Smooth muscle cell (in vitro differentiated cells): ENCODE measurements at regions not wholly inside any gene's neighbourhood (a gene's known extent, or its start where the extent isn't known, plus 50 kb on each side); places are given as distances from the start of the nearest gene placed in this dataset.

ENCODE experiments used
- DNase-seq: peaks from one replicate; lab custom pipeline; 2025; ENCODE audit not compliant: unreplicated experiment; lab: John Stamatoyannopoulos, UW
- H2AFZ ChIP-seq: fragments of 200-600 bp; sonication (generic); 2 replicates; pipeline ENCODE4 v1.6.0; 2016; ENCODE audit warnings: antibody characterized with exemption, low read depth, mild to moderate bottlenecking
- H3F3A ChIP-seq: fragments of 200-600 bp; sonication (generic); 2 replicates; pipeline ENCODE4 v1.6.0; 2017; ENCODE audit warnings: antibody characterized with exemption, low read depth
- H3K27ac ChIP-seq: fragments of 200-600 bp; sonication (generic); 2 replicates; pipeline ENCODE4 v1.5.1; 2016; ENCODE audit warnings: low read depth, mild to moderate bottlenecking
- H3K27me3 ChIP-seq: fragments of 200-600 bp; sonication (generic); 2 replicates; pipeline ENCODE4 v1.6.1; 2016; ENCODE audit warnings: low read depth, mild to moderate bottlenecking
- H3K36me3 ChIP-seq: fragments of 200-600 bp; sonication (generic); 2 replicates; pipeline ENCODE4 v1.5.1; 2016; ENCODE audit warnings: low read depth
- H3K4me1 ChIP-seq: fragments of 200-600 bp; sonication (generic); 2 replicates; pipeline ENCODE4 v1.5.1; 2016; ENCODE audit warnings: low read depth
- H3K4me2 ChIP-seq: fragments of 200-600 bp; sonication (generic); 2 replicates; pipeline ENCODE4 v1.6.0; 2016; ENCODE audit warnings: mild to moderate bottlenecking
- H3K4me3 ChIP-seq: fragments of 200-600 bp; sonication (generic); 2 replicates; pipeline ENCODE4 v1.5.1; 2016; ENCODE audit warnings: mild to moderate bottlenecking
- H3K79me2 ChIP-seq: fragments of 200-600 bp; sonication (generic); 2 replicates; pipeline ENCODE4 v1.6.0; 2016; ENCODE audit warnings: low read depth, mild to moderate bottlenecking
- H3K9ac ChIP-seq: fragments of 200-600 bp; sonication (generic); 2 replicates; pipeline ENCODE4 v1.6.0; 2016; ENCODE audit warnings: low read depth
- H3K9me3 ChIP-seq: fragments of 200-600 bp; sonication (generic); replicated peaks from 2 replicates; pipeline ENCODE4 v1.5.1; 2016; ENCODE audit warnings: low read depth
- H4K20me1 ChIP-seq: fragments of 200-600 bp; sonication (generic); 2 replicates; pipeline ENCODE4 v1.6.0; 2016; ENCODE audit warnings: low read depth
- WGBS: methylation state at CpG from one replicate; pipeline ENCODE4 v1.1.7; 2016; ENCODE audit warnings: low lambda C conversion rate; 5-methylcytosine and 5-hydroxymethylcytosine counted together
- TF ChIP-seq, protein P1 (sequence below): fragments of 200-600 bp; sonication (generic); IDR thresholded peaks from 2 replicates; pipeline ENCODE4 v1.5.1; 2017; ENCODE audit warnings: borderline replicate concordance, mild to moderate bottlenecking, antibody characterized with exemption; ENCODE audit not compliant: insufficient read depth, poor library complexity, severe bottlenecking

DNA sequence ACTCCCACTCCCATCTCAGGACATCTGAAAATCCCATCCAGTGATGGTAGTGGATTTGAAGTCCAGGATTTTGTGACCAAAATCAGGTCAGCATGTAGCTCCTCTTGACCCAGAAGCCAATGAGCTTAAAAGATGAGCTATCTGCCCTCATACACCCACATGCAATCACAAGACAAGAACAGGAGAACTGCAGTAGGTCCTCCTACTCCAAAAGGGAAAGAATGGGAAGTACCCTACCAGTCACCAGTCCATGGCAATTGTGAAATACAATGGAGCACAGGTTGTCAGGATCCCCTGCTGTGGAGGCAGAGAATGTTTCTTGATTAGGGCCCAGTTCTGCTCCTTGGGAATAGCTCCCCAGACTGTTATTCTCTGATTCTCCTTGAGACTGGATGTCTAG, 347.3 kb upstream of the CNR1 start:
- H3K4me3 ChIP-seq: no peak overlapping the region
- H3K36me3 ChIP-seq: no peaks in the 10 kb centered on the region
- DNase-seq: no peak
- H3F3A ChIP-seq: no peaks in the 10 kb centered on the region
- H3K27me3 ChIP-seq: no peaks in the 10 kb centered on the region
- no peak overlapping the region for H3K4me2 ChIP-seq
- no peaks in the 10 kb centered on the region for H3K9me3 ChIP-seq
- H3K79me2 ChIP-seq: no peaks in the 10 kb centered on the region
- no peaks in the 10 kb centered on the region for H3K4me1 ChIP-seq
- H4K20me1 ChIP-seq: no peaks in the 10 kb centered on the region
- TF ChIP-seq, protein P1, sequence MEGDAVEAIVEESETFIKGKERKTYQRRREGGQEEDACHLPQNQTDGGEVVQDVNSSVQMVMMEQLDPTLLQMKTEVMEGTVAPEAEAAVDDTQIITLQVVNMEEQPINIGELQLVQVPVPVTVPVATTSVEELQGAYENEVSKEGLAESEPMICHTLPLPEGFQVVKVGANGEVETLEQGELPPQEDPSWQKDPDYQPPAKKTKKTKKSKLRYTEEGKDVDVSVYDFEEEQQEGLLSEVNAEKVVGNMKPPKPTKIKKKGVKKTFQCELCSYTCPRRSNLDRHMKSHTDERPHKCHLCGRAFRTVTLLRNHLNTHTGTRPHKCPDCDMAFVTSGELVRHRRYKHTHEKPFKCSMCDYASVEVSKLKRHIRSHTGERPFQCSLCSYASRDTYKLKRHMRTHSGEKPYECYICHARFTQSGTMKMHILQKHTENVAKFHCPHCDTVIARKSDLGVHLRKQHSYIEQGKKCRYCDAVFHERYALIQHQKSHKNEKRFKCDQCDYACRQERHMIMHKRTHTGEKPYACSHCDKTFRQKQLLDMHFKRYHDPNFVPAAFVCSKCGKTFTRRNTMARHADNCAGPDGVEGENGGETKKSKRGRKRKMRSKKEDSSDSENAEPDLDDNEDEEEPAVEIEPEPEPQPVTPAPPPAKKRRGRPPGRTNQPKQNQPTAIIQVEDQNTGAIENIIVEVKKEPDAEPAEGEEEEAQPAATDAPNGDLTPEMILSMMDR: no peak
- no peak overlapping the region for H2AFZ ChIP-seq
- H3K27ac ChIP-seq: no peak overlapping the region
- H3K9ac ChIP-seq: no peak overlapping the region

- WGBS: 14% methylated on average over 1 of the region's 1 CpG
- H3K4me1 ChIP-seq: no peaks in the 10 kb centered on the region
- no peaks in the 10 kb centered on the region for H3K36me3 ChIP-seq
- H3K4me3 ChIP-seq: no peak overlapping the region
- no peak overlapping the region for H3K9ac ChIP-seq
- no peak overlapping the region for H3K27ac ChIP-seq
- H3F3A ChIP-seq: no peaks in the 10 kb centered on the region
- H3K27me3 ChIP-seq: no peaks in the 10 kb centered on the region
- no peak for DNase-seq
- H3K4me2 ChIP-seq: no peak overlapping the region
- H3K9me3 ChIP-seq: no peaks in the 10 kb centered on the region
- no peaks in the 10 kb centered on the region for H3K79me2 ChIP-seq
- H4K20me1 ChIP-seq: no peaks in the 10 kb centered on the region
- no peak overlapping the region for H2AFZ ChIP-seq
- TF ChIP-seq, protein P1: no peak
Observed at GRCh38 chr6:88512951-88513350, 346.8 kb upstream of the CNR1 start.

DNA sequence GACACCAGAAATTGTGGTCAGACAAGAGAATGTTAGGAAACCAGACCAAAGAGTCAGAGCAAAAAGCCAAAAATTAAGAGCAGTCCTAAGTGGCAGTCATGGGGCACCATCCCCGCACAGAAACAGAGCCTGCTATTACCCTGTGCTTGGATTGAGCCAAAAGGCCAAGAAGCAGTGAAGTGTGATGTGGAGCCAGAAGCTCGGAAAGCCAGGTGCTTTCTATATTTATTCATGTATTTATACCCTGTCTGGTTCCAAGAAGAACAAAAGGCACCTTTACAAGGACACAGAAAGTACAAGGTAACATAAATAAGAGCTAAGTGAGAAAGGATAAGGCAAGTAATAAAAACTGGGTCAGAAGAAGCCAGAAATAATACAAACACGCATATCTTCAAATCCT, 336.2 kb upstream of the CNR1 start:
- H3K79me2 ChIP-seq: no peaks in the 10 kb centered on the region
- no peak overlapping the region for H2AFZ ChIP-seq
- TF ChIP-seq, protein P1: no peak
- H3K36me3 ChIP-seq: no peaks in the 10 kb centered on the region
- H3K4me1 ChIP-seq: no peaks in the 10 kb centered on the region
- H3K9ac ChIP-seq: no peak overlapping the region
- H3K27ac ChIP-seq: no peak overlapping the region
- no peaks in the 10 kb centered on the region for H3K27me3 ChIP-seq
- H3K4me3 ChIP-seq: no peak overlapping the region
- no peaks in the 10 kb centered on the region for H4K20me1 ChIP-seq
- no peaks in the 10 kb centered on the region for H3F3A ChIP-seq
- WGBS: 77% methylated on average over 3 of the region's 3 CpGs
- H3K4me2 ChIP-seq: no peak overlapping the region
- DNase-seq: no peak
- no peaks in the 10 kb centered on the region for H3K9me3 ChIP-seq

DNA sequence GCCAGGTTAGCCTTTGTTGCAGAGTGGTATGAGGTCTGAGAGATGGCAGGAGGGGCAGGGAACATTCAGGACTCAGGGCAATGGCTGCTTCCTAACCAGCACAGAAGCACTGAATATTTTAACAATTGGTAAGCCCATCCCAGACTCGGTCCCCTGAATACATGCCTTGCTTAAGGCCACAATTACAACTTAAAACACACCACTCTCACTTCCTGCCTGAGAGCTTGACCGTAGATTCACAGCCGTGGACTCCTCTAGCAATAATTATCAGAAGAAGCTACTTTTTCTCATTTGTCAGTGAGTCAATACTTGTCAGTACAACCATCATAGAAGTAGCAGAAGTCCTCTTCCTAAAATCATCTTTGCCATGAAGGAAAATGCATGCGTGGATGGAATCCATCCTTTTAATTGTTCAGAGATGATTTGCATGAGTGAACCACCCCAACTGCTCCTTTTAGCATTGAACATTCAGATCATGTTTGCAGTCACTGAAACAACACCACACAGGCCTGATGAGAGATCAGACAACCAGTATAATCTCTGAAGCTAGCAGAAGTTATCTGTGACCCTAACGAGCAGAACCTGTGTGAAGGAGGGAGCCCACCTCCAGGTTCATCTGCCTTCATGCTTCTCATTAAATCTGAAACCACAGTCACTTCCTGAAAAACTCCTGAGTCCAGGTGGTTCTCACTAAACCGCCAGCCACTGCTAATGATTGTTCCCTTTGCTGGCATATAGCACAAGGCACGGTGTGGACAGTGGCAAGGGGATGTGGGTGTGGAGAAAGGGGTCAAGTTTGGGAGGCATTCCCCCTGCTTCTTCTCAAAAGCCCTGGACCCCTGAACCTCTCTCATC, 333.9 kb upstream of the CNR1 start:
- Histone ChIP-seq H3K27ac (no peak overlapping the region), H3K79me2 (no peaks in the 10 kb centered on the region), H3K4me3 (no peak overlapping the region), H3K4me1 (no peaks in the 10 kb centered on the region), H3K9ac (no peak overlapping the region), H3K27me3 (no peaks in the 10 kb centered on the region), H3K4me2 (no peak overlapping the region), H3K9me3 (no peaks in the 10 kb centered on the region), H3F3A (no peaks in the 10 kb centered on the region), H3K36me3 (no peaks in the 10 kb centered on the region), H4K20me1 (no peaks in the 10 kb centered on the region), H2AFZ (no peak overlapping the region)
- DNase-seq: no peak
- 82% methylated on average over 7 of the region's 7 CpGs for WGBS
- TF ChIP-seq, protein P1: no peak
